GM12878 (cell line): ENCODE measurements at regions not wholly inside any gene's neighbourhood (a gene's known extent, or its start where the extent isn't known, plus 50 kb on each side); places are given as distances from the start of the nearest gene placed in this dataset.

Experiments used
- CBX5 ChIP-seq: sonication (generic); IDR thresholded peaks from 2 replicates; pipeline ENCODE4 v1.6.1; 2016; ENCODE audit warnings: low read depth, moderate library complexity, mild to moderate bottlenecking, inconsistent platforms
- CTCF ChIP-seq, 3 experiments: IDR thresholded peaks in 2 of 3; conservative IDR thresholded peaks in 1 of 3; 2 replicates each; pipeline ENCODE4 v1.5.1; 2011; ENCODE audit warnings: low read depth in 3 of 3, low read length in 3 of 3, mild to moderate bottlenecking in 3 of 3, control low read depth in 2 of 3, moderate library complexity in 2 of 3, inconsistent platforms in 1 of 3, mixed read lengths in 1 of 3; ENCODE audit not compliant: control insufficient read depth in 2 of 3, insufficient read depth in 1 of 3; ENCODE audit errors: extremely low read depth in 1 of 3
- EZH2 ChIP-seq: IDR thresholded peaks from 2 replicates; pipeline ENCODE4 v1.6.1; 2012; ENCODE audit warnings: low read depth, mild to moderate bottlenecking, control low read depth, inconsistent platforms, low read length, borderline replicate concordance; ENCODE audit not compliant: control insufficient read depth
- POLR2A ChIP-seq: IDR thresholded peaks from 2 replicates; pipeline ENCODE4 v1.6.1; 2011; ENCODE audit warnings: low read depth, mild to moderate bottlenecking, low read length
- RFX5 ChIP-seq: IDR thresholded peaks from 2 replicates; pipeline ENCODE4 v1.6.1; 2011; ENCODE audit warnings: low read depth, low read length, improper control_type of control experiment

GRCh38 chr10:128646956-128647355 lies 520.7 kb upstream of the MKI67 start:
- TF ChIP-seq POLR2A (no peak), CTCF (IDR thresholded peaks at IDR 0.05 in 2 of 3, conservative IDR thresholded peaks at IDR 0.05 in 1 of 3; ENCODE audit: control insufficient read depth in 2 of 3, extremely low read depth in 1 of 3, insufficient read depth in 1 of 3, low read depth in 3 of 3, low read length in 3 of 3) (no peak), CBX5 (no peak), EZH2 (no peak), RFX5 (no peak)
